ENCODE measurements at regions not wholly inside any gene's neighbourhood (a gene's known extent, or its start where the extent isn't known, plus 50 kb on each side); places are given as distances from the start of the nearest gene placed in this dataset.

DNA sequence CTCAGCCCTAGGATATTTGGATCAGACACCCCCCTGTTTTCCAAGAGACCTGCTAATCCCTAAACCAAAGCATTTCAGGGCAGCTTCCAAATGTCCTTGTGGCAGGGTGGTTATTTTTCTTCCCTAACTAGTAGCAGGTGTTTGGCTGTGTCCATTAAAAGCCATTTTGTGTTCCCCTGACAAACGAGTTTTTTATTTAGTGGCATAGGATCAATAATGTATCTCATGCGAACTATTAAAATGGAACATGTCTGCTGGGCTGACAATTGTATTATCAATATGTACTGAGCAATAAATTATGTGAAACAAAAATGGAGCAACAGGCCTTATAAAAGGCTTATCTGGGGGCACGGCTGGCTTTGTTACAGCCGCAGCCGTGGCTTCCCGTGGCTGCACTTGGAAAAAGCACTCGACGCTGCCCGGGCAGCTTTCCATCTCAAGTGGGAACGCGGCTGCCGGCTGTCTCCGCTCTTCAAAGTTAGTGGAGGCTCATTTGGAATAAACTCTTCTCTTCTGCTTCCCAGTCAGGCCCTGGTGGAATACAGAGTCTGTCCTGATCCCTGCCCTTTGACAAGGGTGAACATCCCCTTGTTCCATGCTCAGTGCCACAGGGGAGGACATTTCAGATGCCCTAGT lies 554.3 kb downstream of the TYW1 start:
- Mint-ChIP-seq H3K27me3 (ENCODE audit: low read depth, unreplicated experiment) (no peaks in the 10 kb centered on the region), H3K9me3 (ENCODE audit: unreplicated experiment) (peaks cover 21% of the 10 kb centered on the region), H3K36me3 (ENCODE audit: low read depth, unreplicated experiment) (no peaks in the 10 kb centered on the region), H3K4me3 (ENCODE audit: unreplicated experiment) (no peak overlapping the region), H3K4me1 (ENCODE audit: low read depth, unreplicated experiment) (no peaks in the 10 kb centered on the region), H3K27ac (ENCODE audit: unreplicated experiment) (no peak overlapping the region)
- H3K9me3 ChIP-seq (ENCODE audit: insufficient read depth, low read depth, low read length) = no peaks in the 10 kb centered on the region
- no peak overlapping the region for H3K4me2 ChIP-seq (ENCODE audit: low read length)
- H2AFZ ChIP-seq (ENCODE audit: low read depth, low read length) = no peak overlapping the region
- no peaks in the 10 kb centered on the region for H3K4me1 ChIP-seq (ENCODE audit: insufficient read depth, low read length)
- peaks cover 2% of the 10 kb centered on the region for H3K27me3 ChIP-seq (ENCODE audit: insufficient read depth, low read length)
- H3K4me3 ChIP-seq (ENCODE audit: insufficient read depth, low read depth, low read length) = no peak overlapping the region
- TF ChIP-seq, protein P1, sequence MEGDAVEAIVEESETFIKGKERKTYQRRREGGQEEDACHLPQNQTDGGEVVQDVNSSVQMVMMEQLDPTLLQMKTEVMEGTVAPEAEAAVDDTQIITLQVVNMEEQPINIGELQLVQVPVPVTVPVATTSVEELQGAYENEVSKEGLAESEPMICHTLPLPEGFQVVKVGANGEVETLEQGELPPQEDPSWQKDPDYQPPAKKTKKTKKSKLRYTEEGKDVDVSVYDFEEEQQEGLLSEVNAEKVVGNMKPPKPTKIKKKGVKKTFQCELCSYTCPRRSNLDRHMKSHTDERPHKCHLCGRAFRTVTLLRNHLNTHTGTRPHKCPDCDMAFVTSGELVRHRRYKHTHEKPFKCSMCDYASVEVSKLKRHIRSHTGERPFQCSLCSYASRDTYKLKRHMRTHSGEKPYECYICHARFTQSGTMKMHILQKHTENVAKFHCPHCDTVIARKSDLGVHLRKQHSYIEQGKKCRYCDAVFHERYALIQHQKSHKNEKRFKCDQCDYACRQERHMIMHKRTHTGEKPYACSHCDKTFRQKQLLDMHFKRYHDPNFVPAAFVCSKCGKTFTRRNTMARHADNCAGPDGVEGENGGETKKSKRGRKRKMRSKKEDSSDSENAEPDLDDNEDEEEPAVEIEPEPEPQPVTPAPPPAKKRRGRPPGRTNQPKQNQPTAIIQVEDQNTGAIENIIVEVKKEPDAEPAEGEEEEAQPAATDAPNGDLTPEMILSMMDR (IDR thresholded peaks at IDR 0.05; ENCODE audit: insufficient read depth, low read depth, low read length) = no peak
- no peak for TF ChIP-seq EZH2 (IDR thresholded peaks at IDR 0.05; ENCODE audit: insufficient read depth, low read length)
- no peak overlapping the region for H3K27ac ChIP-seq (ENCODE audit: low read depth, low read length)
- H3K36me3 ChIP-seq (ENCODE audit: insufficient read depth, low read length) = no peaks in the 10 kb centered on the region
- FAIRE-seq = no peak
- DNase-seq (ENCODE audit: low read depth) = no peak
- H3K79me2 ChIP-seq (ENCODE audit: insufficient read depth, low read length) = no peaks in the 10 kb centered on the region
- no peak overlapping the region for H3K9ac ChIP-seq (ENCODE audit: low read length)
- H4K20me1 ChIP-seq (ENCODE audit: insufficient read depth, low read length) = no peaks in the 10 kb centered on the region

DNA sequence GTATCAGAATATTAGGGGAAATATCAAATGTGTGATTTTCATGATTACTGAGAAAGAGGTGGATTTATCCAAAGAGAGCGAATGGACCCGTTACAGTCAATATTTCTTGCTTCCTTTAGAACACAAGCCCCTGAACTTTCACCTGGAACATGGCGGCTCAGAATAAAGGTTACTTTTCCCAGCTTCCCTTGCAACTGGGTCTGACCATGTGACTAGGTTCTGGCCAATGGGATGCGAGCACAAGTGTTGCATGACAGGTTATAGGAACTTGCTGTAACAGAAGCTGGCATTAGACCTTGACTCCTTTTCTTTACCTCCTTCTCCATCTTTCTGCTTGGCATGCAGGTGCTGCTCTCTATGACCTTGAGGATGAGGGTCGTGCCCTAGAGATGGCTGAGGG lies 556.1 kb downstream of the TYW1 start:
- Histone ChIP-seq H3K79me2 (ENCODE audit: insufficient read depth, low read length) (no peaks in the 10 kb centered on the region), H3K9ac (ENCODE audit: low read length) (no peak overlapping the region), H4K20me1 (ENCODE audit: insufficient read depth, low read length) (no peaks in the 10 kb centered on the region), H3K4me2 (ENCODE audit: low read length) (no peak overlapping the region), H3K4me1 (ENCODE audit: insufficient read depth, low read length) (no peaks in the 10 kb centered on the region), H3K4me3 (ENCODE audit: insufficient read depth, low read depth, low read length) (no peak overlapping the region), H3K27me3 (ENCODE audit: insufficient read depth, low read length) (peaks cover 3% of the 10 kb centered on the region), H3K9me3 (ENCODE audit: insufficient read depth, low read depth, low read length) (no peaks in the 10 kb centered on the region), H2AFZ (ENCODE audit: low read depth, low read length) (no peak overlapping the region), H3K27ac (ENCODE audit: low read depth, low read length) (no peak overlapping the region), H3K36me3 (ENCODE audit: insufficient read depth, low read length) (no peaks in the 10 kb centered on the region)
- DNase-seq (ENCODE audit: low read depth) = no peak
- H3K4me1 Mint-ChIP-seq (ENCODE audit: low read depth, unreplicated experiment) = no peaks in the 10 kb centered on the region
- no peak overlapping the region for H3K4me3 Mint-ChIP-seq (ENCODE audit: unreplicated experiment)
- no peak for FAIRE-seq
- H3K27me3 Mint-ChIP-seq (ENCODE audit: low read depth, unreplicated experiment) = no peaks in the 10 kb centered on the region
- H3K9me3 Mint-ChIP-seq (ENCODE audit: unreplicated experiment) = peaks cover 16% of the 10 kb centered on the region
- H3K27ac Mint-ChIP-seq (ENCODE audit: unreplicated experiment) = no peak overlapping the region
- no peaks in the 10 kb centered on the region for H3K36me3 Mint-ChIP-seq (ENCODE audit: low read depth, unreplicated experiment)
- TF ChIP-seq, protein P1 (IDR thresholded peaks at IDR 0.05; ENCODE audit: insufficient read depth, low read depth, low read length) = no peak

DNA sequence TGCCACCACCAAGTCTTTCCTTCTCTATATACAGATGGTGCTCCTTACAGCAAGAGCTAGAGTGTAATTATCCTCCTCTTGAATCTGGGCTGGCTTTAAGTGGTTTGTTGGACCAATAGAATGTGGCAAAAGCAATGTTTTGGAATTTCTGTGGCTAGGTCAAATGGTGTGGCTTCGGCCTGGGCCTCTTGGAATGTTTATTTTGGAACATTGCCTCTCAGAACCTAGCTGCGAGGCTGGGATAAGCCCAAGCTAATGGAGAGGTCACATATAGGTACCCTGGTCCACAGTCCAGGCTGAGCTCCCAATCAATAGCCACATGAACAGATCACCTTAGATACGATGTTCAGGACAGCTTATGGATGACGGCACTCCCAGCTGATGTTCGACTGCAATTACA lies 556.7 kb downstream of the TYW1 start:
- FAIRE-seq (no peak), DNase-seq (ENCODE audit: low read depth) (no peak)
- Histone ChIP-seq H3K4me2 (ENCODE audit: low read length) (no peak overlapping the region), H4K20me1 (ENCODE audit: insufficient read depth, low read length) (no peaks in the 10 kb centered on the region), H3K27me3 (ENCODE audit: insufficient read depth, low read length) (peaks cover 3% of the 10 kb centered on the region), H2AFZ (ENCODE audit: low read depth, low read length) (no peak overlapping the region), H3K9me3 (ENCODE audit: insufficient read depth, low read depth, low read length) (no peaks in the 10 kb centered on the region), H3K9ac (ENCODE audit: low read length) (no peak overlapping the region), H3K27ac (ENCODE audit: low read depth, low read length) (no peak overlapping the region), H3K79me2 (ENCODE audit: insufficient read depth, low read length) (no peaks in the 10 kb centered on the region), H3K4me1 (ENCODE audit: insufficient read depth, low read length) (no peaks in the 10 kb centered on the region), H3K36me3 (ENCODE audit: insufficient read depth, low read length) (no peaks in the 10 kb centered on the region), H3K4me3 (ENCODE audit: insufficient read depth, low read depth, low read length) (no peak overlapping the region)
- TF ChIP-seq, protein P1 (IDR thresholded peaks at IDR 0.05; ENCODE audit: insufficient read depth, low read depth, low read length) = no peak
- no peak for TF ChIP-seq EZH2 (IDR thresholded peaks at IDR 0.05; ENCODE audit: insufficient read depth, low read length)
- Mint-ChIP-seq H3K36me3 (ENCODE audit: low read depth, unreplicated experiment) (no peaks in the 10 kb centered on the region), H3K4me1 (ENCODE audit: low read depth, unreplicated experiment) (no peaks in the 10 kb centered on the region), H3K27me3 (ENCODE audit: low read depth, unreplicated experiment) (no peaks in the 10 kb centered on the region), H3K4me3 (ENCODE audit: unreplicated experiment) (no peak overlapping the region), H3K27ac (ENCODE audit: unreplicated experiment) (no peak overlapping the region), H3K9me3 (ENCODE audit: unreplicated experiment) (peaks cover 11% of the 10 kb centered on the region)

All from astrocyte (in vitro differentiated cells and primary cell).